SU-DHL-6 (cell line): ENCODE measurements at regions not wholly inside any gene's neighbourhood (a gene's known extent, or its start where the extent isn't known, plus 50 kb on each side); places are given as distances from the start of the nearest gene placed in this dataset.

Source experiments
- H2AFZ ChIP-seq: fragments of 200-600 bp; sonication (generic); 2 replicates; pipeline ENCODE4 v1.6.1; 2014; ENCODE audit warnings: low read depth, mild to moderate bottlenecking, moderate library complexity, mixed read lengths, antibody characterized with exemption, low read length; ENCODE audit not compliant: severe bottlenecking
- H3F3A ChIP-seq: fragments of 200-600 bp; shearing (Covaris generic); 2 replicates; pipeline ENCODE4 v1.6.0; 2016; ENCODE audit warnings: antibody characterized with exemption, mild to moderate bottlenecking; ENCODE audit not compliant: insufficient read depth
- H3K27ac ChIP-seq: fragments of 200-600 bp; sonication (generic); 2 replicates; pipeline ENCODE4 v1.5.1; 2016; ENCODE audit warnings: low read depth, mild to moderate bottlenecking, low read length, moderate library complexity, mixed read lengths
- H3K27me3 ChIP-seq: fragments of 200-600 bp; sonication (generic), shearing (Covaris generic); 2 replicates; pipeline ENCODE4 v1.6.0; 2014; ENCODE audit warnings: mild to moderate bottlenecking, low read length
- H3K36me3 ChIP-seq: fragments of 200-600 bp; sonication (generic); 2 replicates; pipeline ENCODE4 v1.6.1; 2014; ENCODE audit warnings: mild to moderate bottlenecking, low read length, mixed read lengths
- H3K4me2 ChIP-seq: fragments of 300-600, 200-600 bp; shearing (Covaris generic), sonication (generic); 2 replicates; pipeline ENCODE4 v1.6.0; 2014; ENCODE audit warnings: low read length, low read depth, mild to moderate bottlenecking; ENCODE audit not compliant: poor library complexity, severe bottlenecking
- H3K4me3 ChIP-seq: fragments of 200-600 bp; sonication (generic); 2 replicates; pipeline ENCODE4 v1.5.1; 2014; ENCODE audit warnings: antibody characterized with exemption, low read length, mild to moderate bottlenecking, mixed read lengths; ENCODE audit not compliant: insufficient read depth, poor library complexity, severe bottlenecking
- H3K79me2 ChIP-seq: fragments of 200-600 bp; sonication (generic); 2 replicates; pipeline ENCODE4 v1.6.1; 2014; ENCODE audit warnings: mild to moderate bottlenecking, low read length, moderate library complexity; ENCODE audit not compliant: insufficient read depth
- H3K9ac ChIP-seq: fragments of 200-600 bp; sonication (generic); 2 replicates; pipeline ENCODE4 v1.7.0; 2014; ENCODE audit warnings: mild to moderate bottlenecking, low read length
- H3K9me2 ChIP-seq: fragments of 200-600 bp; sonication (generic); replicated peaks from 2 replicates; pipeline ENCODE4 v1.6.1; 2014; ENCODE audit warnings: low read length; ENCODE audit not compliant: insufficient read depth
- H3K9me3 ChIP-seq: fragments of 200-600 bp; sonication (generic); 2 replicates; pipeline ENCODE4 v1.6.1; 2014; ENCODE audit warnings: low read length, mixed read lengths; ENCODE audit not compliant: insufficient read depth
- H4K20me1 ChIP-seq: fragments of 200-600 bp; sonication (generic); 2 replicates; pipeline ENCODE4 v1.6.1; 2014; ENCODE audit warnings: low read depth, mild to moderate bottlenecking, antibody characterized with exemption, low read length, moderate library complexity, mixed read lengths
- EZH2phosphoT487 ChIP-seq: fragments of 200-600 bp; sonication (generic), shearing (Covaris generic); conservative IDR thresholded peaks from 2 replicates; pipeline ENCODE4 v1.6.1; 2018; ENCODE audit warnings: mild to moderate bottlenecking, antibody characterized with exemption, low read length, moderate library complexity, mixed read lengths
- TF ChIP-seq, protein P1 (sequence below): fragments of 200-600 bp; sonication (generic); IDR thresholded peaks from one replicate; pipeline ENCODE4 v1.5.1; 2017; ENCODE audit warnings: antibody characterized with exemption, mild to moderate bottlenecking, low read length, moderate library complexity; ENCODE audit not compliant: insufficient read depth, poor library complexity, severe bottlenecking

DNA sequence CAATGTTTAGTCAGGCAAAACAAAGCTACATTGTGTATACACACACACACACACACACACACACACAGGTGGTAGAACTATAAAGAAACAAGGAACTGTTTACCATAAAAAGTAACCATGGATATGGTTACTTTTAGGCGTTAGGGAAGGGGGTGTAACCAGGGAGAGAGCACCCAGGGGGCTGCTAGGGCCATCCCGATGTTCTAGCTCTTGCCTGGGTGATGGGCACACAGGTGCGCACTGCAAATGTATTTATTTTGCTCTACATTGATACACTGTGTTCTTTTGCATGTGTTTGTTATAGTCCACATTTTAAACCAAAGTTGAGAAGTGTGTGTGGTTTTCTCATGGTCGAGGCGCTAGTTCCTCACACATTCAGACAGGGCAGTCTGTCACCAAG, 69.8 kb upstream of the MYCN start:
- no peak overlapping the region for H3K4me2 ChIP-seq
- no peaks in the 10 kb centered on the region; the same call in 1 of the 2 replicates for H3K9me3 ChIP-seq
- no peaks in the 10 kb centered on the region for H3K79me2 ChIP-seq
- H3K9me2 ChIP-seq = no peaks in the 10 kb centered on the region
- no peaks in the 10 kb centered on the region for H3K36me3 ChIP-seq
- TF ChIP-seq, protein P1, sequence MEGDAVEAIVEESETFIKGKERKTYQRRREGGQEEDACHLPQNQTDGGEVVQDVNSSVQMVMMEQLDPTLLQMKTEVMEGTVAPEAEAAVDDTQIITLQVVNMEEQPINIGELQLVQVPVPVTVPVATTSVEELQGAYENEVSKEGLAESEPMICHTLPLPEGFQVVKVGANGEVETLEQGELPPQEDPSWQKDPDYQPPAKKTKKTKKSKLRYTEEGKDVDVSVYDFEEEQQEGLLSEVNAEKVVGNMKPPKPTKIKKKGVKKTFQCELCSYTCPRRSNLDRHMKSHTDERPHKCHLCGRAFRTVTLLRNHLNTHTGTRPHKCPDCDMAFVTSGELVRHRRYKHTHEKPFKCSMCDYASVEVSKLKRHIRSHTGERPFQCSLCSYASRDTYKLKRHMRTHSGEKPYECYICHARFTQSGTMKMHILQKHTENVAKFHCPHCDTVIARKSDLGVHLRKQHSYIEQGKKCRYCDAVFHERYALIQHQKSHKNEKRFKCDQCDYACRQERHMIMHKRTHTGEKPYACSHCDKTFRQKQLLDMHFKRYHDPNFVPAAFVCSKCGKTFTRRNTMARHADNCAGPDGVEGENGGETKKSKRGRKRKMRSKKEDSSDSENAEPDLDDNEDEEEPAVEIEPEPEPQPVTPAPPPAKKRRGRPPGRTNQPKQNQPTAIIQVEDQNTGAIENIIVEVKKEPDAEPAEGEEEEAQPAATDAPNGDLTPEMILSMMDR = no peak
- TF ChIP-seq EZH2phosphoT487 = no peak
- H2AFZ ChIP-seq = no peak overlapping the region
- no peak overlapping the region for H3K9ac ChIP-seq
- H4K20me1 ChIP-seq = no peaks in the 10 kb centered on the region
- no peaks in the 10 kb centered on the region for H3F3A ChIP-seq
- H3K27ac ChIP-seq = no peak overlapping the region
- H3K27me3 ChIP-seq = no peaks in the 10 kb centered on the region
- no peak overlapping the region for H3K4me3 ChIP-seq

GRCh38 chr2:15871239-15871783, 69.0 kb upstream of the MYCN start:
- Histone ChIP-seq H3K79me2 (no peaks in the 10 kb centered on the region), H3K9ac (no peak overlapping the region), H3K4me3 (no peak overlapping the region), H3F3A (no peaks in the 10 kb centered on the region), H3K27ac (no peak overlapping the region), H3K36me3 (no peaks in the 10 kb centered on the region), H2AFZ (no peak overlapping the region), H3K9me3 (no peaks in the 10 kb centered on the region; the same call in 1 of the 2 replicates), H3K4me2 (no peak overlapping the region), H4K20me1 (no peaks in the 10 kb centered on the region), H3K9me2 (no peaks in the 10 kb centered on the region), H3K27me3 (no peaks in the 10 kb centered on the region)
- TF ChIP-seq, protein P1 = no peak
- no peak for TF ChIP-seq EZH2phosphoT487

DNA sequence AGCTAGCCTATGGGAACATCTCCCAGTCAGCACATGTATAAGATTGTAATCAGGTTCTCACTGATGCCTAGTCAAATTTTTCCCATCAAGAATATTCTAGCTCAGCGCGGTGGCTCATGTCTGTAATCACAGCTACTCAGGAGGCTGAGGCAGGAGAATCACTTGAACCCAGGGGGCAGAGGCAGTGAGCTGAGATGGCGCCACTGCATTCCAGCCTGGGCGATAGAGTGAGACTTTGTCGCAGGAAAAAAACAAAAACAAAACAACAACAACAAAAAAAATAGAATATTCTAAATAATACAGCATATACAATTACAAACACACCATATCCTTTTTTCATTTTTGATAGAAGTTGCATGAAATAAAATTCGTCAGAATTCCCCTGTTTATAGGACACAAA, 67.5 kb upstream of the MYCN start:
- no peaks in the 10 kb centered on the region for H3K36me3 ChIP-seq
- no peaks in the 10 kb centered on the region for H3K27me3 ChIP-seq
- H3K4me3 ChIP-seq = no peak overlapping the region
- H3F3A ChIP-seq = no peaks in the 10 kb centered on the region
- H3K27ac ChIP-seq = no peak overlapping the region
- H3K4me2 ChIP-seq = no peak overlapping the region
- no peak for TF ChIP-seq EZH2phosphoT487
- TF ChIP-seq, protein P1 = no peak
- no peaks in the 10 kb centered on the region for H4K20me1 ChIP-seq
- no peaks in the 10 kb centered on the region for H3K9me2 ChIP-seq
- no peak overlapping the region for H2AFZ ChIP-seq
- H3K79me2 ChIP-seq = no peaks in the 10 kb centered on the region
- H3K9me3 ChIP-seq = no peaks in the 10 kb centered on the region; the same call in 1 of the 2 replicates
- H3K9ac ChIP-seq = no peak overlapping the region
